ENCODE measurements at regions not wholly inside any gene's neighbourhood (a gene's known extent, or its start where the extent isn't known, plus 50 kb on each side); places are given as distances from the start of the nearest gene placed in this dataset.
"Not testable (repeated sequence)": the region's sequence is repeated elsewhere in the genome, so short reads cannot be mapped to it uniquely, and the experiment has no call there.

DNA sequence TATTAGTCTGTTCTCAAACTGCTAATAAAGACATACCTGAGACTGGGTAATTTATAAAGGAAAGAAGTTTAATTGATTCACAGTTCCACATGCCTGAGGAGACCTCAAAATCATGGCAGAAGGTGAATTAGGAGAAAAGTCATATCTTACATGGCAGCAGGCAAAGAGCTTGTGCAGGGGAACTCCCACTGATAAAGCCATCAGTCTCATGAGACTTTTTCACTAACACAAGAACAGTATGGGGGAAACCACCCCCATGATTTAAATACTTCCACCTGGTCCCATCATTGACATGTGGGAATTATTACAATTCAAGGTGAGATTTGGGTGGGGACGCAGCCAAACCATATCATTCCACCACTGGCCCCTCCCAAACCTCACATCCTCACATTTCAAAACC is 166.8 kb downstream of the TENT5A start:
- not testable (repeated sequence) for TF ChIP-seq CTCF, ZBTB21, SP2 (tag by site-specific recombination; IDR thresholded peaks at IDR 0.05)
